GM12891 (cell line): ENCODE measurements at regions not wholly inside any gene's neighbourhood (a gene's known extent, or its start where the extent isn't known, plus 50 kb on each side); places are given as distances from the start of the nearest gene placed in this dataset.

Experiments
- POLR2A ChIP-seq: IDR thresholded peaks from 2 replicates; pipeline ENCODE4 v1.6.1; 2011; ENCODE audit warnings: low read depth, low read length, control low read depth
- POLR2AphosphoS5 ChIP-seq: IDR thresholded peaks from 2 replicates; pipeline ENCODE4 v1.6.1; 2011; ENCODE audit warnings: low read depth, low read length, control low read depth
- TAF1 ChIP-seq: IDR thresholded peaks from 2 replicates; pipeline ENCODE4 v1.6.1; 2011; ENCODE audit warnings: low read depth, low read length, control low read depth

- TF ChIP-seq TAF1: no peak
- TF ChIP-seq POLR2A: no peak
- TF ChIP-seq POLR2AphosphoS5: no peak
Observed at GRCh38 chr6:164023535-164023934, 609.0 kb downstream of the QKI start.
